Peyer's patch (tissue), 4 donors: ENCODE measurements at regions not wholly inside any gene's neighbourhood (a gene's known extent, or its start where the extent isn't known, plus 50 kb on each side); places are given as distances from the start of the nearest gene placed in this dataset.

Source experiments
- DNase-seq, 3 donors: peaks; one replicate each; pipeline ENCODE4 v3.0.0-alpha.2; 2017 to 2019
- H3K27ac ChIP-seq, 4 donors: fragments of 200-600 bp; sonication (generic); one replicate each; pipeline ENCODE4 v1.5.1; 2016 to 2019
- H3K27me3 ChIP-seq, 2 donors: fragments of 200-600 bp; sonication (generic); one replicate each; pipeline ENCODE4 v1.5.1; 2019
- H3K36me3 ChIP-seq, 3 donors: fragments of 200-600 bp; sonication (generic); one replicate each; pipeline ENCODE4 v1.5.1; 2016 to 2019
- H3K4me1 ChIP-seq, 4 donors: fragments of 200-600 bp; sonication (generic); one replicate each; pipeline ENCODE4 v1.5.1; 2016 to 2019
- H3K4me3 ChIP-seq, 4 donors: fragments of 200-600 bp; sonication (generic); 1 replicate in 3 of 4; 2 replicates in 1 of 4; pipeline ENCODE4 v1.5.1; 2016 to 2019; ENCODE audit warnings: mild to moderate bottlenecking in 1 of 4
- H3K9me3 ChIP-seq, 4 donors: fragments of 200-600 bp; sonication (generic); one replicate each; pipeline ENCODE4 v1.5.1; 2016 to 2019; ENCODE audit warnings: mild to moderate bottlenecking in 1 of 4
- CTCF ChIP-seq, 6 experiments: fragments of 450-650 bp in 4 of 6; fragments of 200-600 bp in 2 of 6; sonication (generic) in 1 of 6; IDR thresholded peaks; one replicate each; pipeline ENCODE4 v1.5.1; 2017 to 2019; ENCODE audit warnings: antibody characterized with exemption in 6 of 6, mild to moderate bottlenecking in 3 of 6, moderate library complexity in 1 of 6
- POLR2A ChIP-seq, 2 donors: fragments of 450-650 bp; IDR thresholded peaks; one replicate each; pipeline ENCODE4 v1.5.1; 2017; ENCODE audit warnings: antibody characterized with exemption in 2 of 2, mild to moderate bottlenecking in 2 of 2, moderate library complexity in 2 of 2

GRCh38 chr14:87815121-87815520 is 177.9 kb downstream of the GALC start:
- Histone ChIP-seq H3K36me3 (no peaks in the 10 kb centered on the region), H3K4me1 (no peaks in the 10 kb centered on the region), H3K27me3 (no peaks in the 10 kb centered on the region), H3K4me3 (no peak overlapping the region), H3K27ac (no peak overlapping the region), H3K9me3 (no peaks in the 10 kb centered on the region)
- no peak for DNase-seq
- TF ChIP-seq CTCF (IDR thresholded peaks at IDR 0.05) (no peak), POLR2A (IDR thresholded peaks at IDR 0.05) (no peak)

GRCh38 chr14:87813686-87814085 is 179.3 kb downstream of the GALC start:
- Histone ChIP-seq H3K4me3 (no peak overlapping the region), H3K4me1 (no peaks in the 10 kb centered on the region), H3K27ac (no peak overlapping the region), H3K9me3 (no peaks in the 10 kb centered on the region), H3K36me3 (no peaks in the 10 kb centered on the region), H3K27me3 (no peaks in the 10 kb centered on the region)
- DNase-seq = no peak
- no peak for TF ChIP-seq POLR2A (IDR thresholded peaks at IDR 0.05)
- TF ChIP-seq CTCF (IDR thresholded peaks at IDR 0.05) = no peak

- no peaks in the 10 kb centered on the region for H3K36me3 ChIP-seq
- DNase-seq = no peak
- H3K27ac ChIP-seq = no peak overlapping the region
- H3K27me3 ChIP-seq = no peaks in the 10 kb centered on the region
- no peak overlapping the region for H3K4me3 ChIP-seq
- no peaks in the 10 kb centered on the region for H3K9me3 ChIP-seq
- no peak for TF ChIP-seq CTCF (IDR thresholded peaks at IDR 0.05)
- no peak for TF ChIP-seq POLR2A (IDR thresholded peaks at IDR 0.05)
- no peaks in the 10 kb centered on the region for H3K4me1 ChIP-seq
Measured at GRCh38 chr14:87813211-87813610, 179.8 kb downstream of the GALC start.

GRCh38 chr14:87811246-87811645 is 181.7 kb downstream of the GALC start:
- no peak overlapping the region for H3K27ac ChIP-seq
- TF ChIP-seq CTCF (IDR thresholded peaks at IDR 0.05) (no peak), POLR2A (IDR thresholded peaks at IDR 0.05) (no peak)
- DNase-seq = no peak

GRCh38 chr14:87810711-87811110 is 182.3 kb downstream of the GALC start:
- Histone ChIP-seq H3K36me3 (no peaks in the 10 kb centered on the region), H3K27me3 (no peaks in the 10 kb centered on the region), H3K4me1 (no peaks in the 10 kb centered on the region), H3K27ac (no peak overlapping the region), H3K4me3 (no peak overlapping the region), H3K9me3 (no peaks in the 10 kb centered on the region)
- no peak for TF ChIP-seq POLR2A (IDR thresholded peaks at IDR 0.05)
- TF ChIP-seq CTCF (IDR thresholded peaks at IDR 0.05) = no peak
- DNase-seq = no peak

More at GRCh38 chr14:87811246-87811645, 181.7 kb downstream of the GALC start:
- H3K9me3 ChIP-seq = no peaks in the 10 kb centered on the region
- H3K4me3 ChIP-seq = no peak overlapping the region
- H3K4me1 ChIP-seq = no peaks in the 10 kb centered on the region
- H3K27me3 ChIP-seq = no peaks in the 10 kb centered on the region
- no peaks in the 10 kb centered on the region for H3K36me3 ChIP-seq

- no peaks in the 10 kb centered on the region for H3K9me3 ChIP-seq
- H3K27me3 ChIP-seq = no peaks in the 10 kb centered on the region
- H3K4me3 ChIP-seq = no peak overlapping the region
- no peaks in the 10 kb centered on the region for H3K36me3 ChIP-seq
- DNase-seq = no peak
- H3K4me1 ChIP-seq = no peaks in the 10 kb centered on the region
- TF ChIP-seq CTCF (IDR thresholded peaks at IDR 0.05) (no peak), POLR2A (IDR thresholded peaks at IDR 0.05) (no peak)
- no peak overlapping the region for H3K27ac ChIP-seq
Measured at GRCh38 chr14:87809261-87809660, 183.7 kb downstream of the GALC start.
